ENCODE measurements at regions not wholly inside any gene's neighbourhood (a gene's known extent, or its start where the extent isn't known, plus 50 kb on each side); places are given as distances from the start of the nearest gene placed in this dataset.

- TF ChIP-seq, protein P1, sequence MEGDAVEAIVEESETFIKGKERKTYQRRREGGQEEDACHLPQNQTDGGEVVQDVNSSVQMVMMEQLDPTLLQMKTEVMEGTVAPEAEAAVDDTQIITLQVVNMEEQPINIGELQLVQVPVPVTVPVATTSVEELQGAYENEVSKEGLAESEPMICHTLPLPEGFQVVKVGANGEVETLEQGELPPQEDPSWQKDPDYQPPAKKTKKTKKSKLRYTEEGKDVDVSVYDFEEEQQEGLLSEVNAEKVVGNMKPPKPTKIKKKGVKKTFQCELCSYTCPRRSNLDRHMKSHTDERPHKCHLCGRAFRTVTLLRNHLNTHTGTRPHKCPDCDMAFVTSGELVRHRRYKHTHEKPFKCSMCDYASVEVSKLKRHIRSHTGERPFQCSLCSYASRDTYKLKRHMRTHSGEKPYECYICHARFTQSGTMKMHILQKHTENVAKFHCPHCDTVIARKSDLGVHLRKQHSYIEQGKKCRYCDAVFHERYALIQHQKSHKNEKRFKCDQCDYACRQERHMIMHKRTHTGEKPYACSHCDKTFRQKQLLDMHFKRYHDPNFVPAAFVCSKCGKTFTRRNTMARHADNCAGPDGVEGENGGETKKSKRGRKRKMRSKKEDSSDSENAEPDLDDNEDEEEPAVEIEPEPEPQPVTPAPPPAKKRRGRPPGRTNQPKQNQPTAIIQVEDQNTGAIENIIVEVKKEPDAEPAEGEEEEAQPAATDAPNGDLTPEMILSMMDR (IDR thresholded peaks at IDR 0.05): no peak
- TF ChIP-seq POLR2A (IDR thresholded peaks at IDR 0.05) (no peak), POLR2AphosphoS5 (IDR thresholded peaks at IDR 0.05) (no peak)
Measured at GRCh38 chr15:70278644-70279043, 180.9 kb upstream of the TLE3 start.
